Transverse colon (tissue), 4 donors: ENCODE measurements at regions not wholly inside any gene's neighbourhood (a gene's known extent, or its start where the extent isn't known, plus 50 kb on each side); places are given as distances from the start of the nearest gene placed in this dataset.

ENCODE experiments used
- DNase-seq: peaks from one replicate; pipeline ENCODE4 v3.0.0-alpha.2; 2019
- H3K27ac ChIP-seq, 4 donors: fragments of 200-600 bp; sonication (generic); 2 replicates each; pipeline ENCODE4 v1.5.1; 2016 to 2018; ENCODE audit warnings: inconsistent platforms in 4 of 4
- H3K27me3 ChIP-seq: fragments of 200-600 bp; sonication (generic); 2 replicates; pipeline ENCODE4 v1.5.1; 2017; ENCODE audit warnings: inconsistent platforms
- H3K36me3 ChIP-seq, 4 donors: fragments of 200-600 bp; sonication (generic); 2 replicates each; pipeline ENCODE4 v1.5.1; 2017 to 2019; ENCODE audit warnings: inconsistent platforms in 4 of 4
- H3K4me1 ChIP-seq, 4 donors: fragments of 200-600 bp; sonication (generic); 2 replicates each; pipeline ENCODE4 v1.5.1; 2017 to 2020; ENCODE audit warnings: inconsistent platforms in 4 of 4
- H3K4me3 ChIP-seq, 4 donors: fragments of 200-600 bp; sonication (generic); 1 replicate in 1 of 4; 2 replicates in 3 of 4; pipeline versions ENCODE4 v1.5.1 to v1.6.1; 2017 to 2019; ENCODE audit warnings: inconsistent platforms in 4 of 4
- H3K9me3 ChIP-seq, 2 donors: fragments of 200-600 bp; sonication (generic); 2 replicates each; pipeline ENCODE4 v1.5.1; 2017 to 2019; ENCODE audit warnings: inconsistent platforms in 2 of 2
- EP300 ChIP-seq: sonication (generic); formaldehyde crosslinking; IDR thresholded peaks from one replicate; pipeline ENCODE4 v1.6.1; 2017; ENCODE audit warnings: antibody characterized with exemption, low read depth
- POLR2A ChIP-seq: fragments of 450-650 bp; IDR thresholded peaks from one replicate; pipeline ENCODE4 v1.6.1; 2016; ENCODE audit warnings: antibody characterized with exemption, mild to moderate bottlenecking, moderate library complexity
- POLR2AphosphoS5 ChIP-seq, 3 donors: sonication (generic); formaldehyde crosslinking; IDR thresholded peaks; one replicate each; pipeline ENCODE4 v1.6.1; 2016; ENCODE audit warnings: antibody characterized with exemption in 3 of 3
- WGBS, 2 donors: methylation state at CpG; one replicate each; pipeline ENCODE4 v1.1.5; 2018; ENCODE audit warnings: low coverage in 1 of 2; 5-methylcytosine and 5-hydroxymethylcytosine counted together
- in situ Hi-C, 4 donors: fragments of 200-750 bp; cut with MboI; loops; one replicate each; pipeline versions ENCODE4 v1.15.0 to v1.15.1; 2017; ENCODE audit warnings: low sequenced_read_pairs in 3 of 4, low pct_ligation_motif_present in 1 of 4, low pct_unique_long_range_greater_than_20kb in 1 of 4
- intact Hi-C: fragments of 100-400 bp; cut with DNase I; formaldehyde crosslinking; loops from one replicate; pipeline ENCODE4 v1.15.1; 2023; ENCODE audit warnings: low total_unique reads
- TF ChIP-seq, protein P1 (sequence below), 5 experiments: fragments of 200-600 bp in 3 of 5; fragments of 450-650 bp in 2 of 5; sonication (generic) in 3 of 5; IDR thresholded peaks; 1 replicate in 2 of 5; 2 replicates in 3 of 5; pipeline ENCODE4 v1.5.1; 2016 to 2017; ENCODE audit warnings: antibody characterized with exemption in 5 of 5, inconsistent platforms in 3 of 5, mild to moderate bottlenecking in 2 of 5, moderate library complexity in 1 of 5

DNA sequence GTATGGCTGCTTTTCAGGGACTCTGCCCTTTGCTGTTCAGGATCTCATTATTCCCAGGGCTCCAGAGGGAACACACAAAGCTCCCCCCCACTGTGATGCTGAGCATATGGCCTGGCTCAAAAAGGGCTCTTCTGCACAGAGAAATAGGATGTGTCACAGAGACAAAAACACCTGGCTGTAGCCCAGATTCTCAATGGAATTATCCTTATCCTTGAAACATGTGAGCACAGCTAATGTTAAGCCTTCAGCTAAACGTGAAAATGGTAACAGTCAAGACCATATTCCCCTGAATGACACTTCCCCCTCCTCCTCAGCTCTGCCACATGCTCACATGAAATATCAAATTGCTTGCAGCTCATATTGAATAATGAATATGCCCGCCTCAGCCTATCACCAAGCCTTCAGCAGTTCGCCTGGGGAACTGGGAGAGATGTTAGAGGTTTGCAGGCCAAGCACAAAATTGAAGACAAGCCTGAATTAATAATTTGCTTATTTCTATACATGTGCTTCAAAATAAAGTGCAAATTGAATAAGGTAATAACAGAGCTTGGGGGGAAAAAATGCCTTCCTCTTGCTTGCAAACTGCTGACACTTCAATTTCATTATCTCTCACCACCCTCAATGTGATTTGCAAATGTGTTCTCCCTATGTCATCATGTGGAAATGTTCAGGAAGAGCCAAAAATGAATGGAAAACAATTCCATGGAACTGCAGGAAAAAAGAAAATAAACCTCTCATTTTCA is 181.0 kb upstream of the HNRNPA3 start:
- in situ Hi-C loops, result no loop called here
- no peaks in the 10 kb centered on the region for H3K4me1 ChIP-seq
- no peak overlapping the region for H3K27ac ChIP-seq
- H3K9me3 ChIP-seq, result no peaks in the 10 kb centered on the region
- no peak for DNase-seq
- TF ChIP-seq, protein P1, sequence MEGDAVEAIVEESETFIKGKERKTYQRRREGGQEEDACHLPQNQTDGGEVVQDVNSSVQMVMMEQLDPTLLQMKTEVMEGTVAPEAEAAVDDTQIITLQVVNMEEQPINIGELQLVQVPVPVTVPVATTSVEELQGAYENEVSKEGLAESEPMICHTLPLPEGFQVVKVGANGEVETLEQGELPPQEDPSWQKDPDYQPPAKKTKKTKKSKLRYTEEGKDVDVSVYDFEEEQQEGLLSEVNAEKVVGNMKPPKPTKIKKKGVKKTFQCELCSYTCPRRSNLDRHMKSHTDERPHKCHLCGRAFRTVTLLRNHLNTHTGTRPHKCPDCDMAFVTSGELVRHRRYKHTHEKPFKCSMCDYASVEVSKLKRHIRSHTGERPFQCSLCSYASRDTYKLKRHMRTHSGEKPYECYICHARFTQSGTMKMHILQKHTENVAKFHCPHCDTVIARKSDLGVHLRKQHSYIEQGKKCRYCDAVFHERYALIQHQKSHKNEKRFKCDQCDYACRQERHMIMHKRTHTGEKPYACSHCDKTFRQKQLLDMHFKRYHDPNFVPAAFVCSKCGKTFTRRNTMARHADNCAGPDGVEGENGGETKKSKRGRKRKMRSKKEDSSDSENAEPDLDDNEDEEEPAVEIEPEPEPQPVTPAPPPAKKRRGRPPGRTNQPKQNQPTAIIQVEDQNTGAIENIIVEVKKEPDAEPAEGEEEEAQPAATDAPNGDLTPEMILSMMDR (IDR thresholded peaks at IDR 0.05), result no peak
- TF ChIP-seq POLR2AphosphoS5 (IDR thresholded peaks at IDR 0.05), result no peak
- no peak for TF ChIP-seq POLR2A
- TF ChIP-seq EP300, result no peak
- no peaks in the 10 kb centered on the region for H3K36me3 ChIP-seq
- WGBS, 2 donors, result 61 to 83% methylated on average over 2 to 3 of the region's 3 CpGs
- intact Hi-C loops, result no loop called here
- peaks cover 32% of the 10 kb centered on the region for H3K27me3 ChIP-seq
- no peak overlapping the region for H3K4me3 ChIP-seq

DNA sequence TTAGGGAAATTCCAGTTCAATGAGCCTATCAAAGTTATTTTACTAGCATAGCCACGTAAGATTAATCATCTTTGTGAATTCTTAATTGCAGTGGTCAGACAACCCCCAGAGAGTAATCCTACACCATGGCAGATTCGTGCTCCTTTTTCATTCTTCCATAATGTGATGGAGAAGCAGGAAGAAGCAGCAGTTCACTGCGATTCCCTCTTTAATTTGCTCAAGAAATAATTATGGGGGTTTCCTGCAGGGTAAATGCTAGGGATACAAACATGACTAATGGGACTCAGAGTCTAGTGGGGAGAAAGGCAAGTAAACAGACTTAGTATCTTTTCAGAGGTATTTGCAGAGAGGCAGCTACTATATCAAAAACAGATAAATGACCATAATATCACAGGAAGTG is 175.8 kb upstream of the HNRNPA3 start:
- Histone ChIP-seq H3K4me1 (peaks cover 0 to 6% (median 0%) of the 10 kb centered on the region in 4 donors), H3K27ac (no peak overlapping the region), H3K9me3 (no peaks in the 10 kb centered on the region), H3K27me3 (peaks cover 78% of the 10 kb centered on the region), H3K36me3 (no peaks in the 10 kb centered on the region), H3K4me3 (no peak overlapping the region)
- no peak for DNase-seq
- TF ChIP-seq EP300, result no peak
- TF ChIP-seq, protein P1 (IDR thresholded peaks at IDR 0.05), result no peak
- no peak for TF ChIP-seq POLR2A
- no peak for TF ChIP-seq POLR2AphosphoS5 (IDR thresholded peaks at IDR 0.05)
- WGBS, 2 donors, result 41 to 55% methylated on average over 3 of the region's 3 CpGs
- in situ Hi-C loops, result no loop called here
- intact Hi-C loops, result no loop called here

DNA sequence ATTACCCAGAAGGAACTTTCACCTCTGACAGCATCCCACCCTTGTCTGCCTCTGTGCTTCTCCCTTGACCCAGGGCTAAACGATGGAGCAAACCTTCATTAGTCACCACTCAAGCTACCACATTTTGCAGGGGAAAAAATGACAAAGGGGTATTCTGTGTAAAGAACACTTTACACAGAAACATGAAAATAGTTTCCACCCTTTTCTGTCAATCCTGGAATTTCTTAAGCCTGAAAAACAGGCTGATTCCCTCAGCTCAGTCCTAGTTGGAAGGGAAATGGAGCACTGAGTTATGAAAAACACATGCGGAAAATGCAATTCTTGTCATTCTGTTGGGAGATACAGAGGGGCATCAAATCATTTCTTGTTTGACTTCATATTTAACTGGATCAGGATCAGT is 175.0 kb upstream of the HNRNPA3 start:
- Histone ChIP-seq H3K4me3 (no peak overlapping the region), H3K27me3 (peaks cover 86% of the 10 kb centered on the region), H3K36me3 (no peaks in the 10 kb centered on the region), H3K9me3 (no peaks in the 10 kb centered on the region), H3K4me1 (peaks cover 0 to 6% (median 0%) of the 10 kb centered on the region in 4 donors), H3K27ac (no peak overlapping the region)
- intact Hi-C loops, result no loop called here
- in situ Hi-C loops, result no loop called here
- DNase-seq, result no peak
- 52 to 68% methylated on average over 2 of the region's 2 CpGs for WGBS, 2 donors
- TF ChIP-seq POLR2AphosphoS5 (IDR thresholded peaks at IDR 0.05) (no peak), POLR2A (no peak), EP300 (no peak)
- TF ChIP-seq, protein P1 (IDR thresholded peaks at IDR 0.05), result no peak

DNA sequence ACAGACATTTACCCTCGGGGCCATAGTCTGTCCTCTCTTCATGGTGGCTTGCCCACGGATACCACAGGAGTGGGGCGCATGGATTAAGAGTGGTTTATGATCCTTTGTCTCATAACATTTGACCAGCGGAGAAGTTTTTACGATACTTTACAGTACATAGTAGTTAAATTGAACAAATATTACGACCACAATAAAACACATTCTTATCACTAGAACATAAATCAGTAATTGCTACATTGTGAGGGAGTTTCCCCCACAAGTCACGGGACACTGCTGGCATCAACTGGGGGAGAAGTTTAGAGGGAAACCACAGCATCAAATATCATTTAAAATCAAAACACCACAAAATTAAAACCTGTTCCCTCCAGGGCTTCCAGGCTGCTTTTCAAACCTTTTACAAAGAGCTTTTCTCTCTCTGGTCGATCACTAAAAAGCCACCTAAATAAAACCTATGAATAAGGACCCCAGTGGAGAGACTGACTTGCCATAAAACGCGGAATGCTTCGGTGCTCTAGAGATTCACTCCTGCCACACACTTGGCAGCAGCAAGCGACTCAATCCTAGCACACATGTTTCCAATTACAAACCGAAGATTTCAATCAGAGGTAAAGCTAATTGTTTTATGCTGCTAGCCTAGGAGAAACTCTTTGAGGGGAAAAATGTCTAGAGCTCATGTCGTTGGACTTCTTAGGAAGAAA is 173.7 kb upstream of the HNRNPA3 start:
- intact Hi-C loops (no loop called here), in situ Hi-C loops (no loop called here)
- Histone ChIP-seq H3K27me3 (peaks cover 81% of the 10 kb centered on the region), H3K27ac (no peak overlapping the region), H3K9me3 (no peaks in the 10 kb centered on the region), H3K4me1 (peaks cover 0 to 6% (median 0%) of the 10 kb centered on the region in 4 donors), H3K4me3 (no peak overlapping the region), H3K36me3 (no peaks in the 10 kb centered on the region)
- no peak for DNase-seq
- 33 to 38% methylated on average over 13 to 14 of the region's 14 CpGs for WGBS, 2 donors
- TF ChIP-seq EP300 (no peak), POLR2AphosphoS5 (IDR thresholded peaks at IDR 0.05) (no peak), POLR2A (no peak)
- TF ChIP-seq, protein P1 (IDR thresholded peaks at IDR 0.05), result no peak
